Sigmoid colon (tissue), 6 donors: ENCODE measurements at regions not wholly inside any gene's neighbourhood (a gene's known extent, or its start where the extent isn't known, plus 50 kb on each side); places are given as distances from the start of the nearest gene placed in this dataset.

ENCODE experiments used
- DNase-seq: peaks from one replicate; pipeline ENCODE4 v3.0.0-alpha.2; 2019
- H3K27ac ChIP-seq, 4 donors: fragments of 200-600 bp; sonication (generic); one replicate each; pipeline ENCODE4 v1.5.1; 2016 to 2019; ENCODE audit warnings: mild to moderate bottlenecking in 1 of 4
- H3K27me3 ChIP-seq, 3 donors: fragments of 200-600 bp; sonication (generic); one replicate each; pipeline ENCODE4 v1.5.1; 2019; ENCODE audit warnings: mild to moderate bottlenecking in 1 of 3
- H3K36me3 ChIP-seq, 4 donors: fragments of 200-600 bp; sonication (generic); one replicate each; pipeline ENCODE4 v1.5.1; 2016 to 2019
- H3K4me1 ChIP-seq, 4 donors: fragments of 200-600 bp; sonication (generic); one replicate each; pipeline ENCODE4 v1.5.1; 2017 to 2019
- H3K4me3 ChIP-seq, 4 donors: fragments of 200-600 bp; sonication (generic); one replicate each; pipeline ENCODE4 v1.5.1; 2017 to 2019; ENCODE audit warnings: mild to moderate bottlenecking in 2 of 4, moderate library complexity in 1 of 4
- H3K9me3 ChIP-seq, 4 donors: fragments of 200-600 bp in 3 of 4; sonication (generic) in 3 of 4; one replicate each; pipeline versions ENCODE4 v1.5.1 to v1.6.1; 2013 to 2019
- CTCF ChIP-seq, 4 experiments: fragments of 450-650 bp in 3 of 4; fragments of 200-600 bp in 1 of 4; IDR thresholded peaks; one replicate each; pipeline ENCODE4 v1.5.1; 2016 to 2019; ENCODE audit warnings: antibody characterized with exemption in 4 of 4, mild to moderate bottlenecking in 3 of 4, moderate library complexity in 2 of 4
- EP300 ChIP-seq, 4 donors: sonication (generic); formaldehyde crosslinking; IDR thresholded peaks; one replicate each; pipeline ENCODE4 v1.6.1; 2017; ENCODE audit warnings: antibody characterized with exemption in 4 of 4
- POLR2A ChIP-seq, 2 donors: fragments of 450-650 bp; IDR thresholded peaks; one replicate each; pipeline ENCODE4 v1.6.1; 2016; ENCODE audit warnings: antibody characterized with exemption in 2 of 2, mild to moderate bottlenecking in 2 of 2, moderate library complexity in 2 of 2
- POLR2AphosphoS5 ChIP-seq, 4 donors: sonication (generic); formaldehyde crosslinking; IDR thresholded peaks; one replicate each; pipeline ENCODE4 v1.6.1; 2017; ENCODE audit warnings: antibody characterized with exemption in 4 of 4
- WGBS, 2 donors: extraction: QIAGEN DNeasy Blood & Tissue Kit; methylation state at CpG; one replicate each; pipeline ENCODE4 v1.1.7; 2013; 5-methylcytosine and 5-hydroxymethylcytosine counted together
- intact Hi-C: fragments of 100-400 bp; cut with DNase I; formaldehyde crosslinking; loops from one replicate; pipeline ENCODE4 v1.15.1; 2023
- donor health status: healthy with polysubstance abuse.
- donor health status: healthy.

- WGBS, 2 donors: 87 to 88% methylated on average over 7 of the region's 7 CpGs
- TF ChIP-seq POLR2A (IDR thresholded peaks at IDR 0.05): no peak
- TF ChIP-seq POLR2AphosphoS5 (IDR thresholded peaks at IDR 0.05): no peak
- TF ChIP-seq CTCF (IDR thresholded peaks at IDR 0.05): no peak
- no peak for TF ChIP-seq EP300 (IDR thresholded peaks at IDR 0.05)
- no peaks in the 10 kb centered on the region for H3K9me3 ChIP-seq
- intact Hi-C loops: no loop called here
- H3K36me3 ChIP-seq: no peaks in the 10 kb centered on the region
- no peak overlapping the region for H3K27ac ChIP-seq
- no peak overlapping the region for H3K4me3 ChIP-seq
- DNase-seq: no peak
- no peaks in the 10 kb centered on the region for H3K27me3 ChIP-seq
- peaks cover 0 to 8% (median 0%) of the 10 kb centered on the region in 4 donors for H3K4me1 ChIP-seq
Measured at GRCh38 chr10:113967126-113967525, 76.5 kb upstream of the ADRB1 start.

GRCh38 chr10:113970641-113971040, 73.0 kb upstream of the ADRB1 start:
- Histone ChIP-seq H3K4me3 (no peak overlapping the region), H3K36me3 (no peaks in the 10 kb centered on the region), H3K27ac (no peak overlapping the region), H3K9me3 (peaks cover 0 to 2% (median 0%) of the 10 kb centered on the region in 4 donors), H3K27me3 (no peaks in the 10 kb centered on the region), H3K4me1 (peaks cover 0 to 4% (median 0%) of the 10 kb centered on the region in 4 donors)
- no peak for TF ChIP-seq CTCF (IDR thresholded peaks at IDR 0.05)
- TF ChIP-seq POLR2A (IDR thresholded peaks at IDR 0.05): no peak
- no peak for TF ChIP-seq POLR2AphosphoS5 (IDR thresholded peaks at IDR 0.05)
- no peak for TF ChIP-seq EP300 (IDR thresholded peaks at IDR 0.05)
- intact Hi-C loops: no loop called here
- no peak for DNase-seq

- H3K27ac ChIP-seq: no peak overlapping the region
- no peaks in the 10 kb centered on the region for H3K36me3 ChIP-seq
- no peaks in the 10 kb centered on the region for H3K4me1 ChIP-seq
- peaks cover 0 to 2% (median 0%) of the 10 kb centered on the region in 4 donors for H3K9me3 ChIP-seq
- intact Hi-C loops: no loop called here
- TF ChIP-seq POLR2A (IDR thresholded peaks at IDR 0.05) (no peak), POLR2AphosphoS5 (IDR thresholded peaks at IDR 0.05) (no peak), CTCF (IDR thresholded peaks at IDR 0.05) (no peak), EP300 (IDR thresholded peaks at IDR 0.05) (no peak)
- no peak overlapping the region for H3K4me3 ChIP-seq
- no peaks in the 10 kb centered on the region for H3K27me3 ChIP-seq
- WGBS, 2 donors: 94 to 96% methylated on average over 3 of the region's 3 CpGs
- DNase-seq: no peak
Measured at GRCh38 chr10:113971349-113971973, 72.2 kb upstream of the ADRB1 start.

GRCh38 chr10:113977174-113977573, 66.5 kb upstream of the ADRB1 start:
- Histone ChIP-seq H3K4me1 (no peaks in the 10 kb centered on the region), H3K27me3 (no peaks in the 10 kb centered on the region), H3K27ac (no peak overlapping the region), H3K36me3 (no peaks in the 10 kb centered on the region), H3K9me3 (peaks cover 0 to 2% (median 0%) of the 10 kb centered on the region in 4 donors), H3K4me3 (no peak overlapping the region)
- intact Hi-C loops: no loop called here
- WGBS, 2 donors: 97% methylated on average over 7 of the region's 7 CpGs
- DNase-seq: no peak
- no peak for TF ChIP-seq POLR2AphosphoS5 (IDR thresholded peaks at IDR 0.05)
- TF ChIP-seq EP300 (IDR thresholded peaks at IDR 0.05): no peak
- TF ChIP-seq POLR2A (IDR thresholded peaks at IDR 0.05): no peak
- no peak for TF ChIP-seq CTCF (IDR thresholded peaks at IDR 0.05)

GRCh38 chr10:113978802-113979201, 64.9 kb upstream of the ADRB1 start:
- DNase-seq: no peak
- WGBS, 2 donors: 95 to 97% methylated on average over 9 of the region's 9 CpGs
- H3K4me1 ChIP-seq: no peaks in the 10 kb centered on the region
- intact Hi-C loops: no loop called here
- H3K27me3 ChIP-seq: no peaks in the 10 kb centered on the region
- no peak overlapping the region for H3K4me3 ChIP-seq
- no peak for TF ChIP-seq EP300 (IDR thresholded peaks at IDR 0.05)
- no peak for TF ChIP-seq POLR2AphosphoS5 (IDR thresholded peaks at IDR 0.05)
- TF ChIP-seq CTCF (IDR thresholded peaks at IDR 0.05): no peak
- TF ChIP-seq POLR2A (IDR thresholded peaks at IDR 0.05): no peak
- H3K36me3 ChIP-seq: no peaks in the 10 kb centered on the region
- no peak overlapping the region for H3K27ac ChIP-seq
- H3K9me3 ChIP-seq: no peaks in the 10 kb centered on the region
